T-helper 1 cell treated with Interleukin-12 subunit alpha and Interleukin-12 subunit beta and Interleukin-4 antibody, amounts not matched to agents 30 μg/mL and 1 μg/mL, for 36 hours (primary cell): ENCODE measurements at regions not wholly inside any gene's neighbourhood (a gene's known extent, or its start where the extent isn't known, plus 50 kb on each side); places are given as distances from the start of the nearest gene placed in this dataset.

Experiments used
- H3K27ac Mint-ChIP-seq: one replicate; pipeline ENCODE4 v1.8.0; 2021; ENCODE audit warnings: mild to moderate bottlenecking, mixed read lengths
- H3K27me3 Mint-ChIP-seq: one replicate; pipeline ENCODE4 v1.8.0; 2021; ENCODE audit warnings: low read depth, mixed read lengths
- H3K36me3 Mint-ChIP-seq: one replicate; pipeline ENCODE4 v1.8.0; 2021; ENCODE audit warnings: low read depth, mixed read lengths
- H3K4me1 Mint-ChIP-seq: one replicate; pipeline ENCODE4 v1.8.0; 2021; ENCODE audit warnings: low read depth, mixed read lengths
- H3K4me3 Mint-ChIP-seq: one replicate; pipeline ENCODE4 v1.8.0; 2021; ENCODE audit warnings: mild to moderate bottlenecking, moderate library complexity, mixed read lengths
- H3K9me3 Mint-ChIP-seq: one replicate; pipeline ENCODE4 v1.8.0; 2021; ENCODE audit warnings: mixed read lengths

GRCh38 chr4:10192331-10192730, 75.7 kb upstream of the WDR1 start:
- H3K9me3 Mint-ChIP-seq = no peaks in the 10 kb centered on the region
- peaks cover 15% of the 10 kb centered on the region for H3K27me3 Mint-ChIP-seq
- H3K4me1 Mint-ChIP-seq = no peaks in the 10 kb centered on the region
- H3K4me3 Mint-ChIP-seq = no peak overlapping the region
- no peak overlapping the region for H3K27ac Mint-ChIP-seq
- H3K36me3 Mint-ChIP-seq = no peaks in the 10 kb centered on the region

- Mint-ChIP-seq H3K9me3 (no peaks in the 10 kb centered on the region), H3K27me3 (peaks cover 15% of the 10 kb centered on the region), H3K4me3 (no peak overlapping the region), H3K36me3 (no peaks in the 10 kb centered on the region), H3K4me1 (peaks cover 7% of the 10 kb centered on the region), H3K27ac (no peak overlapping the region)
Observed at GRCh38 chr4:10188400-10189004, 71.9 kb upstream of the WDR1 start.

- H3K27ac Mint-ChIP-seq = no peak overlapping the region
Observed at GRCh38 chr4:10186228-10187214, 69.9 kb upstream of the WDR1 start.

GRCh38 chr4:10185518-10186227, 69.1 kb upstream of the WDR1 start:
- H3K36me3 Mint-ChIP-seq = peaks cover 18% of the 10 kb centered on the region
- peaks cover 17% of the 10 kb centered on the region for H3K9me3 Mint-ChIP-seq
- peaks cover 33% of the 10 kb centered on the region for H3K4me1 Mint-ChIP-seq
- H3K27me3 Mint-ChIP-seq = no peaks in the 10 kb centered on the region
- no peak overlapping the region for H3K27ac Mint-ChIP-seq
- no peak overlapping the region for H3K4me3 Mint-ChIP-seq

More at GRCh38 chr4:10186228-10187214, 69.9 kb upstream of the WDR1 start:
- Mint-ChIP-seq H3K36me3 (peaks cover 9% of the 10 kb centered on the region), H3K4me1 (peaks cover 24% of the 10 kb centered on the region), H3K9me3 (peaks cover 10% of the 10 kb centered on the region), H3K4me3 (no peak overlapping the region), H3K27me3 (peaks cover 4% of the 10 kb centered on the region)

- peaks cover 41% of the 10 kb centered on the region for H3K4me1 Mint-ChIP-seq
- H3K27me3 Mint-ChIP-seq = no peaks in the 10 kb centered on the region
- no peak overlapping the region for H3K4me3 Mint-ChIP-seq
- peaks cover 26% of the 10 kb centered on the region for H3K9me3 Mint-ChIP-seq
- H3K27ac Mint-ChIP-seq = no peak overlapping the region
- peaks cover 26% of the 10 kb centered on the region for H3K36me3 Mint-ChIP-seq
Observed at GRCh38 chr4:10184501-10184938, 67.9 kb upstream of the WDR1 start.

GRCh38 chr4:10184041-10184440, 67.4 kb upstream of the WDR1 start:
- H3K27ac Mint-ChIP-seq = no peak overlapping the region
- H3K9me3 Mint-ChIP-seq = peaks cover 26% of the 10 kb centered on the region
- H3K36me3 Mint-ChIP-seq = peaks cover 26% of the 10 kb centered on the region
- H3K4me1 Mint-ChIP-seq = peaks cover 41% of the 10 kb centered on the region
- H3K27me3 Mint-ChIP-seq = no peaks in the 10 kb centered on the region
- H3K4me3 Mint-ChIP-seq = no peak overlapping the region

DNA sequence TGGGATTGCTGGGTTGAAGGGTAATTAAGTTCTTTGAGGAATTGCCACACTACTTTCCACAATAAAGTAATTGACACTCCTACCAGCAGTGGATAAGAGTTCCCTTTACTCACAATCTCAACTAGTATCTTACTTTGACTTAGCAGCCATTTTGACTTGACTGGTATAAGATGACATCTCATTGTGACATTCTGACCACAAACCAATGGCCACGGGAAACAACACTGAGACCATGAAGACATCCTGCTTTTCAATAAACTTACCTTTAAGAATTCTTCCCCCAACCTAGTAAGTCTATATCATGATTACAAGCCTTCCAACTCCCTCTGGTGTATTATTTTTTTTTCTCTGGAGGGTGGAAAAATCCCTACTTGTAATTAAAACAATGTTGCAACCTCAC, 66.9 kb upstream of the WDR1 start:
- Mint-ChIP-seq H3K9me3 (peaks cover 26% of the 10 kb centered on the region), H3K36me3 (peaks cover 26% of the 10 kb centered on the region), H3K27ac (peak overlapping the region; percentile 64), H3K4me3 (peak overlapping the region; percentile 24), H3K27me3 (no peaks in the 10 kb centered on the region), H3K4me1 (peaks cover 41% of the 10 kb centered on the region)

- H3K27ac Mint-ChIP-seq = peak overlapping the region; percentile 64
- H3K36me3 Mint-ChIP-seq = peaks cover 26% of the 10 kb centered on the region
- no peak overlapping the region for H3K4me3 Mint-ChIP-seq
- H3K27me3 Mint-ChIP-seq = no peaks in the 10 kb centered on the region
- peaks cover 41% of the 10 kb centered on the region for H3K4me1 Mint-ChIP-seq
- H3K9me3 Mint-ChIP-seq = peaks cover 26% of the 10 kb centered on the region
Observed at GRCh38 chr4:10182446-10183424, 66.1 kb upstream of the WDR1 start.

GRCh38 chr4:10181745-10182445, 65.3 kb upstream of the WDR1 start:
- Mint-ChIP-seq H3K27ac (peak overlapping the region; percentile 93), H3K36me3 (peaks cover 26% of the 10 kb centered on the region), H3K4me1 (peaks cover 41% of the 10 kb centered on the region), H3K4me3 (no peak overlapping the region), H3K9me3 (peaks cover 26% of the 10 kb centered on the region), H3K27me3 (no peaks in the 10 kb centered on the region)

GRCh38 chr4:10180927-10181744, 64.5 kb upstream of the WDR1 start:
- no peaks in the 10 kb centered on the region for H3K27me3 Mint-ChIP-seq
- peaks cover 26% of the 10 kb centered on the region for H3K36me3 Mint-ChIP-seq
- peaks cover 41% of the 10 kb centered on the region for H3K4me1 Mint-ChIP-seq
- peak overlapping the region; percentile 26 for H3K4me3 Mint-ChIP-seq
- H3K27ac Mint-ChIP-seq = peak overlapping the region; percentile 93
- H3K9me3 Mint-ChIP-seq = peaks cover 26% of the 10 kb centered on the region

DNA sequence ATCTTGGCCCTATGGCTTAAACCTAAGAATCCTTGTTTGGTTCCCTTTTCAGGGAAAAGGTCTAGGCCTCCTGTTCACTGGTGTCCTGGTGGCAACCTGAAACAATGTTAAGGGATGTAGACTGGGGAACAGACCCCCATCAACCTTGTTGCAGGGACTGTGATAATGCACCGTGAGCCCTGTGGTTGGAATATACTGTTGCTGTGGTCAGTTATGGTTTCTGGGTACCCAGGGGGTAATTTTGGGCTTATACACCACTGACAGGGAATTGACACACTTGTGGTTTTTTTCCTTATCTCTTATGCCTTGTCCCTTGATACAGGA, 64.0 kb upstream of the WDR1 start:
- peak overlapping the region; percentile 93 for H3K27ac Mint-ChIP-seq
- peaks cover 26% of the 10 kb centered on the region for H3K9me3 Mint-ChIP-seq

DNA sequence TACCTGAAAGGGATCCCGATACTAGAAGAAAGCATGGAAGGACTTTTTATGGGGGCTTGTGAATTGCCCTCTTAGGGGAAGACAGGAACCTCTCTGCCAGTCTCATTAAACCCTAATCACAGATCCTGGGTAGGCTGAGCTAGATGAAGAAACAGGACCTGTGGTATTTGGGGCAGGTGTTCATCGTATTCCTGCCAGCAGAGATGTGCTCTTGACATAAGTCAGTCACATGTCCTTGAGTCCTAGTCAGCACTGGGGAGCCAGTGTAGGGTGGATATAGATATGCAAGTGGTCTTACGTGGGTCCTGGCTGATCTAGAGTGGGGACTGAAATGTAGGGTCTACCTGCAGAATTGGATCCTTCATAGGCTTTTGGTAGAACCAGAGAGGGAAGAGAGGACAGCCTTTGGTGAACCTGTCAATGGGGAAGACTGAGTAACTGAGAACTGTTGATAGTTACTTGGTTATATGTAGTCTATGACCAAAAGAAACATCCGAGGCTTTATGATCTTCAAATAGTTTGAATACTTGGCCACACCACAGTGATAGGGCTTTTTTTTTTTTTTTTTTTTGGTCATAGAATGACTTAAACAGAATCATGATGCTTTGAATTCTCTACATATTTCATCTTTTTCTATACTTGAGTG, 63.5 kb upstream of the WDR1 start:
- H3K9me3 Mint-ChIP-seq = peaks cover 26% of the 10 kb centered on the region
- peaks cover 39% of the 10 kb centered on the region for H3K4me1 Mint-ChIP-seq
- peak overlapping the region; percentile 93 for H3K27ac Mint-ChIP-seq
- no peaks in the 10 kb centered on the region for H3K27me3 Mint-ChIP-seq
- H3K36me3 Mint-ChIP-seq = peaks cover 26% of the 10 kb centered on the region
- H3K4me3 Mint-ChIP-seq = no peak overlapping the region

More for the DNA sequence above, 64.0 kb upstream of the WDR1 start:
- no peaks in the 10 kb centered on the region for H3K27me3 Mint-ChIP-seq
- H3K4me3 Mint-ChIP-seq = no peak overlapping the region
- peaks cover 41% of the 10 kb centered on the region for H3K4me1 Mint-ChIP-seq
- H3K36me3 Mint-ChIP-seq = peaks cover 26% of the 10 kb centered on the region
